ENCODE measurements at regions not wholly inside any gene's neighbourhood (a gene's known extent, or its start where the extent isn't known, plus 50 kb on each side); places are given as distances from the start of the nearest gene placed in this dataset.

DNA sequence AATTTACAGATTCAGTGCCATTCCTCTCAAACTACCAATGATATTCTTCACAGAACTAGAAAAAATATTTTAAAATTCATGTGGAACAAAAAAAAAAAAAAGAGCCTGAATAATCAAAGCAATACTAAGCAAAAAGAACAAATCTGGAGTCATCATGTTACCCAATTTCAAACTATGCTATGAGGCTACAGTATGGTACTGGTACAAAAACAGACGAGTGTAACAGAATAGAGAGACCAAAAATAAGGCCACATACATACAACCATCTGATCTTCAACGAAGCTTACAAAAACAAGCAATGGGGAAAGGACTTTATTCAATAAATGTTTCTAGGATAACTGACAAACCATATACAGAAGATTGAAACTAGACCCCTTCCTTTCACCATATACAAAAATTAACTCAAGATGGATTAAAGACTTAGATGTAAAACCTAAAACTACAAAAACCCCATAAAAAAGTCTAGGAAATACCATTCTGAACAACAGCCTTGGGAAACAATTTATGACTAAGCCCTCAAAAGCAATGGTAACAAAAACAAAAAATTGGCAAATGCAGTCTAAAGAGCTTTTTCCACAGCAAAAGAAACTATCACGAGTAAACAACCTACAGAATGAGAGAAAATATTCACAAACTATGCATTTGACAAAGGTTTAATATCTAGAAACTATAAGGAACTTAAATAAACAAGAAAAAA, 207.7 kb downstream of the PTN start:
- H3K9me3 ChIP-seq (replicated peaks), result peaks cover 6% of the 10 kb centered on the region
- H3K27me3 ChIP-seq (ENCODE audit: low read depth), result no peaks in the 10 kb centered on the region
- no peaks in the 10 kb centered on the region for H3K4me1 ChIP-seq
- TF ChIP-seq, protein P1, sequence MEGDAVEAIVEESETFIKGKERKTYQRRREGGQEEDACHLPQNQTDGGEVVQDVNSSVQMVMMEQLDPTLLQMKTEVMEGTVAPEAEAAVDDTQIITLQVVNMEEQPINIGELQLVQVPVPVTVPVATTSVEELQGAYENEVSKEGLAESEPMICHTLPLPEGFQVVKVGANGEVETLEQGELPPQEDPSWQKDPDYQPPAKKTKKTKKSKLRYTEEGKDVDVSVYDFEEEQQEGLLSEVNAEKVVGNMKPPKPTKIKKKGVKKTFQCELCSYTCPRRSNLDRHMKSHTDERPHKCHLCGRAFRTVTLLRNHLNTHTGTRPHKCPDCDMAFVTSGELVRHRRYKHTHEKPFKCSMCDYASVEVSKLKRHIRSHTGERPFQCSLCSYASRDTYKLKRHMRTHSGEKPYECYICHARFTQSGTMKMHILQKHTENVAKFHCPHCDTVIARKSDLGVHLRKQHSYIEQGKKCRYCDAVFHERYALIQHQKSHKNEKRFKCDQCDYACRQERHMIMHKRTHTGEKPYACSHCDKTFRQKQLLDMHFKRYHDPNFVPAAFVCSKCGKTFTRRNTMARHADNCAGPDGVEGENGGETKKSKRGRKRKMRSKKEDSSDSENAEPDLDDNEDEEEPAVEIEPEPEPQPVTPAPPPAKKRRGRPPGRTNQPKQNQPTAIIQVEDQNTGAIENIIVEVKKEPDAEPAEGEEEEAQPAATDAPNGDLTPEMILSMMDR (IDR thresholded peaks at IDR 0.05; ENCODE audit: borderline replicate concordance), result no peak
- H3K36me3 ChIP-seq, result no peaks in the 10 kb centered on the region
- DNase-seq, result no peak
- no peak overlapping the region for H3K27ac ChIP-seq (replicated peaks)
- no peak overlapping the region for H3K4me3 ChIP-seq
- intact Hi-C loops (cut with micrococcal nuclease), result no loop called here

DNA sequence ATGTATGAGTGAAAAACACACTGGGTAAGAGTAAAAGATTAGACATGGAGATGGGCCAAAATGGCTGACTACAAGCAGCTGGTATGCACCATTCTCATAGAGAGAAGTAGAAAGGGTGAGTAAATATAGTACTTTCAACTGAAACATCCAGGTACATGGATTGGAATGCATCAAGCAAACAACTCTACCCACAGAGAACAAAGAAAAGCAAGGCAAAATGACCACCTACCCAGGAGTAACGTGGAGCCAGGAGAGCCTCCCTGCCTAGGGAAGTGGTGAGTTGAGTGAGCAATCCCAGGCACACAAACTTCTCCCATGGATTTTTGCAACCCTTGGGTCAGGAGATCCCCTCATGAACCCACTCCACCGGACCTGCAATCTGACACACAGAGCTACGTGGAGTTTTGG, 212.8 kb downstream of the PTN start:
- no peaks in the 10 kb centered on the region for H3K4me1 ChIP-seq
- no peaks in the 10 kb centered on the region for H3K36me3 ChIP-seq
- DNase-seq, result no peak
- H3K9me3 ChIP-seq (replicated peaks), result peaks cover 5% of the 10 kb centered on the region
- TF ChIP-seq, protein P1 (IDR thresholded peaks at IDR 0.05; ENCODE audit: borderline replicate concordance), result no peak
- no peak overlapping the region for H3K27ac ChIP-seq (replicated peaks)
- no peaks in the 10 kb centered on the region for H3K27me3 ChIP-seq (ENCODE audit: low read depth)
- no peak overlapping the region for H3K4me3 ChIP-seq
- intact Hi-C loops (cut with micrococcal nuclease), result no loop called here

DNA sequence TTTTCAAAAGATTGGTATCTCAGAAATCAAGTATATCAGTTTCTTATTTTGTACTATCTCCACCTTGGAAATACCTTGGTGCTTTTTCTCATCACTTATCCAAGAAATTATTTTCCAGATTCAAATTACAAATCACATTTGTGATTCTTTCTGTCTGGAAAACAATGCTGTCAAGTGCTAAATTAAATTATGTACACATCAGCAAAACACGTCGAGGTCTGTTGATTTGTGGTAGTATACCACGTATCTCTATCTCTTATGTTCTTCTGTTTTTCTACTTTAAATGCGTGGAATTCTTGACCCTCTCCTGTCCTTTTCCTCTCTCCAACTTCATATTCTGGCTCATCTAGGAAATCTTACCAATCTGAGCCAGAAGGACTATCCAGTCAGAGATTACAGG, 214.5 kb downstream of the PTN start:
- Histone ChIP-seq H3K36me3 (no peaks in the 10 kb centered on the region), H3K27ac (replicated peaks) (no peak overlapping the region), H3K9me3 (replicated peaks) (peaks cover 5% of the 10 kb centered on the region), H3K4me1 (no peaks in the 10 kb centered on the region), H3K27me3 (ENCODE audit: low read depth) (no peaks in the 10 kb centered on the region), H3K4me3 (no peak overlapping the region)
- intact Hi-C loops (cut with micrococcal nuclease), result no loop called here
- DNase-seq, result no peak
- TF ChIP-seq, protein P1 (IDR thresholded peaks at IDR 0.05; ENCODE audit: borderline replicate concordance), result no peak

DNA sequence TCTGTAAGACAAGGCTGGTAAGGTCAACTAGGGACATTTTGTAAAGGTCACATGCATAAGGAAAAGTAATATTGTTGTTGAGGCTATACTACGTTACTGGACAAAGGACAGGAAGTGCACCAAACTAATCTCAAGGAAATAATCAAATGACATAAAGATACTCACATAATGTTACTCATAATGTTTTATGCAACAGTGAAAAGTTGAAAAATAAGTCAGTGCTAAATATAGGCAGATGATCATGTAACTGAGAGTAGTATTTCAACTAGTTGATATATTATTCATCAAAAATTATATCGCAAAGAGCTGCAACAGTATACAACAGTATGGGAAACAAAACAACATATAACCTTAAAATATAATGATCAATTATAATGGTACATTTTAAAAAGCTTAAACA, 215.7 kb downstream of the PTN start:
- Histone ChIP-seq H3K4me1 (no peaks in the 10 kb centered on the region), H3K4me3 (no peak overlapping the region), H3K27ac (replicated peaks) (no peak overlapping the region), H3K9me3 (replicated peaks) (peaks cover 1% of the 10 kb centered on the region), H3K27me3 (ENCODE audit: low read depth) (no peaks in the 10 kb centered on the region), H3K36me3 (no peaks in the 10 kb centered on the region)
- TF ChIP-seq, protein P1 (IDR thresholded peaks at IDR 0.05; ENCODE audit: borderline replicate concordance), result no peak
- DNase-seq, result no peak
- intact Hi-C loops (cut with micrococcal nuclease), result no loop called here

DNA sequence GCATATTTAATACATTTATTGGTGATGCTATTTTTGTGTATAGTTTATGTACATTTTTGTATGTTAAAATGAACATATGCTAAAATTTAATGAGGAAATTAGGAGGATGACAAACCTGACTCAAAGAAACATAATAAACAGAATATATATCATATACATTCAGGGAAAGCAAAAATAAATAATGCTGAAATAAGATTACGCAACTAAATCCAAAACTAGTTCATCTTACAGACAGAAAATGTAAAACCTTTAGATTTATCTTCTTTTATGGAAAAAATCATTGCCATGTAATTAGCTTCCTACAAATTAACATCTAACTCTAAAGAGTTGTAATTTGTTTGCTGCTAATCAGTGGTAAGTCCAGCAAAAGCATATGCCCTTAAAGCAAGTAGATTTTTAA, 216.5 kb downstream of the PTN start:
- no peak for DNase-seq
- intact Hi-C loops (cut with micrococcal nuclease), result no loop called here
- no peak overlapping the region for H3K27ac ChIP-seq (replicated peaks)
- no peaks in the 10 kb centered on the region for H3K36me3 ChIP-seq
- no peak overlapping the region for H3K4me3 ChIP-seq
- H3K9me3 ChIP-seq (replicated peaks), result no peaks in the 10 kb centered on the region
- TF ChIP-seq, protein P1 (IDR thresholded peaks at IDR 0.05; ENCODE audit: borderline replicate concordance), result no peak
- no peaks in the 10 kb centered on the region for H3K27me3 ChIP-seq (ENCODE audit: low read depth)
- no peaks in the 10 kb centered on the region for H3K4me1 ChIP-seq

Measured in left ventricle myocardium inferior (tissue), 1 donor.